ENCODE measurements at regions not wholly inside any gene's neighbourhood (a gene's known extent, or its start where the extent isn't known, plus 50 kb on each side); places are given as distances from the start of the nearest gene placed in this dataset.

- DNase-seq (ENCODE audit: low read depth, low spot score) (no peak), ATAC-seq (no peak)
- intact Hi-C loops (cut with micrococcal nuclease; ENCODE audit: unreplicated experiment) (no loop called here), in situ Hi-C loops (cut with HindIII; ENCODE audit: low pct_unique_long_range_greater_than_20kb, low sequenced_read_pairs) (no loop called here)
- POLR2A ChIA-PET: no interaction called here
- Histone ChIP-seq H3K36me3 (ENCODE audit: control insufficient read depth, insufficient read depth, low read length) (no peaks in the 10 kb centered on the region), H3K27me3 (ENCODE audit: control insufficient read depth, insufficient read depth, low read length) (no peaks in the 10 kb centered on the region), H3K27ac (ENCODE audit: low read length) (no peak overlapping the region), H3K4me1 (ENCODE audit: control insufficient read depth, insufficient read depth, low read length) (no peaks in the 10 kb centered on the region), H3K9me3 (ENCODE audit: control insufficient read depth, insufficient read depth, low read depth, low read length) (no peaks in the 10 kb centered on the region), H3K4me3 (ENCODE audit: low read depth in 2 of 2, low read length in 2 of 2) (no peak overlapping the region)
- no peak for TF ChIP-seq SIN3A (IDR thresholded peaks at IDR 0.05; ENCODE audit: borderline replicate concordance, insufficient read depth, low read depth, low read length)
- no peak for TF ChIP-seq TCF7L2 (IDR thresholded peaks at IDR 0.05; ENCODE audit: low read depth, low read length)
- no peak for TF ChIP-seq POLR2AphosphoS5 (IDR thresholded peaks at IDR 0.05; ENCODE audit: low read depth, low read length)
- TF ChIP-seq, protein P1, sequence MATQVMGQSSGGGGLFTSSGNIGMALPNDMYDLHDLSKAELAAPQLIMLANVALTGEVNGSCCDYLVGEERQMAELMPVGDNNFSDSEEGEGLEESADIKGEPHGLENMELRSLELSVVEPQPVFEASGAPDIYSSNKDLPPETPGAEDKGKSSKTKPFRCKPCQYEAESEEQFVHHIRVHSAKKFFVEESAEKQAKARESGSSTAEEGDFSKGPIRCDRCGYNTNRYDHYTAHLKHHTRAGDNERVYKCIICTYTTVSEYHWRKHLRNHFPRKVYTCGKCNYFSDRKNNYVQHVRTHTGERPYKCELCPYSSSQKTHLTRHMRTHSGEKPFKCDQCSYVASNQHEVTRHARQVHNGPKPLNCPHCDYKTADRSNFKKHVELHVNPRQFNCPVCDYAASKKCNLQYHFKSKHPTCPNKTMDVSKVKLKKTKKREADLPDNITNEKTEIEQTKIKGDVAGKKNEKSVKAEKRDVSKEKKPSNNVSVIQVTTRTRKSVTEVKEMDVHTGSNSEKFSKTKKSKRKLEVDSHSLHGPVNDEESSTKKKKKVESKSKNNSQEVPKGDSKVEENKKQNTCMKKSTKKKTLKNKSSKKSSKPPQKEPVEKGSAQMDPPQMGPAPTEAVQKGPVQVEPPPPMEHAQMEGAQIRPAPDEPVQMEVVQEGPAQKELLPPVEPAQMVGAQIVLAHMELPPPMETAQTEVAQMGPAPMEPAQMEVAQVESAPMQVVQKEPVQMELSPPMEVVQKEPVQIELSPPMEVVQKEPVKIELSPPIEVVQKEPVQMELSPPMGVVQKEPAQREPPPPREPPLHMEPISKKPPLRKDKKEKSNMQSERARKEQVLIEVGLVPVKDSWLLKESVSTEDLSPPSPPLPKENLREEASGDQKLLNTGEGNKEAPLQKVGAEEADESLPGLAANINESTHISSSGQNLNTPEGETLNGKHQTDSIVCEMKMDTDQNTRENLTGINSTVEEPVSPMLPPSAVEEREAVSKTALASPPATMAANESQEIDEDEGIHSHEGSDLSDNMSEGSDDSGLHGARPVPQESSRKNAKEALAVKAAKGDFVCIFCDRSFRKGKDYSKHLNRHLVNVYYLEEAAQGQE (IDR thresholded peaks at IDR 0.05; ENCODE audit: insufficient read depth in 1 of 2, low read depth in 2 of 2, low read length in 1 of 2): no peak
- TF ChIP-seq, protein P2, sequence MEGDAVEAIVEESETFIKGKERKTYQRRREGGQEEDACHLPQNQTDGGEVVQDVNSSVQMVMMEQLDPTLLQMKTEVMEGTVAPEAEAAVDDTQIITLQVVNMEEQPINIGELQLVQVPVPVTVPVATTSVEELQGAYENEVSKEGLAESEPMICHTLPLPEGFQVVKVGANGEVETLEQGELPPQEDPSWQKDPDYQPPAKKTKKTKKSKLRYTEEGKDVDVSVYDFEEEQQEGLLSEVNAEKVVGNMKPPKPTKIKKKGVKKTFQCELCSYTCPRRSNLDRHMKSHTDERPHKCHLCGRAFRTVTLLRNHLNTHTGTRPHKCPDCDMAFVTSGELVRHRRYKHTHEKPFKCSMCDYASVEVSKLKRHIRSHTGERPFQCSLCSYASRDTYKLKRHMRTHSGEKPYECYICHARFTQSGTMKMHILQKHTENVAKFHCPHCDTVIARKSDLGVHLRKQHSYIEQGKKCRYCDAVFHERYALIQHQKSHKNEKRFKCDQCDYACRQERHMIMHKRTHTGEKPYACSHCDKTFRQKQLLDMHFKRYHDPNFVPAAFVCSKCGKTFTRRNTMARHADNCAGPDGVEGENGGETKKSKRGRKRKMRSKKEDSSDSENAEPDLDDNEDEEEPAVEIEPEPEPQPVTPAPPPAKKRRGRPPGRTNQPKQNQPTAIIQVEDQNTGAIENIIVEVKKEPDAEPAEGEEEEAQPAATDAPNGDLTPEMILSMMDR (IDR thresholded peaks at IDR 0.05): no peak
- CTCF ChIA-PET: no interaction called here
- no TSS peak for BruUV-seq (replicated peaks)
These were observed 388.4 kb upstream of the DDI1 start for GRCh38 chr11:103648054-103648453.

DNA sequence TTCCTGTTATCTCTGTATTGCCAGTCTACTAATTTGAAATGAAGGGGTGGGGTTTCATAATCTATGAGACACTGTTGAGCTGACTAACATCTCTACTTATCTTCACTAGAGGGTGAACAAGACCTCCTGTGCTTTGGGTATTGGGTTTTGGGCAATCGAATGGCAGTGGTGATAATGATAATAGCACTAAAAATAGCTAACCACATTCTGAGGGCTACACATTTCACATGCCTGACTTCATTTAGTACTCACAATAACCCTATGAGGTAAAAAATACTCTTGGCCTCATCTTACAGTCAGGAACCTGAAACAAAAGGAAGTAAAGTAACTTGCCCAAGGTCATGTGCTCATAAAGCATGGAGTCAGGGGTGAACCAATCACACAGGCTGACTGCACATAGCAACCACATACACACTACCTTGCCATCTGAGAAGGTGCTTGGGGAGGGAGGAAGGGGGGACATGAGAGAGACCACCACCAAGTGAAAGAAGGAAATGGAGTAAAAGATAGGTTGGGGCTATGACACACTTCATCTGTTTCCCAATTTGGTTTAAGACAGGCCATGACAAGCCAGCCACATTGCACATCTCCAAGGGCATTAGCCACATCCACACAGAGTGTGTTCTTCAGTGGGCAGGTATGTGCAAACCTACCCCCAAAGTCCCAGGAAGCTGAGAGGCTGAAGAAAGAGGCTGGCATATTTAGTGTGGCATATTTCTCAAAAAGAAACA lies 387.6 kb upstream of the DDI1 start:
- ATAC-seq (no peak), DNase-seq (ENCODE audit: low read depth, low spot score) (no peak)
- H3K4me3 ChIP-seq (ENCODE audit: low read depth in 2 of 2, low read length in 2 of 2): no peak overlapping the region
- CTCF ChIA-PET: no interaction called here
- in situ Hi-C loops (cut with HindIII; ENCODE audit: low pct_unique_long_range_greater_than_20kb, low sequenced_read_pairs): no loop called here
- no peaks in the 10 kb centered on the region for H3K36me3 ChIP-seq (ENCODE audit: control insufficient read depth, insufficient read depth, low read length)
- POLR2A ChIA-PET: no interaction called here
- no peaks in the 10 kb centered on the region for H3K4me1 ChIP-seq (ENCODE audit: control insufficient read depth, insufficient read depth, low read length)
- H3K27ac ChIP-seq (ENCODE audit: low read length): no peak overlapping the region
- H3K9me3 ChIP-seq (ENCODE audit: control insufficient read depth, insufficient read depth, low read depth, low read length): no peaks in the 10 kb centered on the region
- H3K27me3 ChIP-seq (ENCODE audit: control insufficient read depth, insufficient read depth, low read length): no peaks in the 10 kb centered on the region
- BruUV-seq (replicated peaks): no TSS peak
- no peak for TF ChIP-seq SIN3A (IDR thresholded peaks at IDR 0.05; ENCODE audit: borderline replicate concordance, insufficient read depth, low read depth, low read length)
- TF ChIP-seq POLR2AphosphoS5 (IDR thresholded peaks at IDR 0.05; ENCODE audit: low read depth, low read length): no peak
- TF ChIP-seq, protein P1 (IDR thresholded peaks at IDR 0.05; ENCODE audit: insufficient read depth in 1 of 2, low read depth in 2 of 2, low read length in 1 of 2): no peak
- TF ChIP-seq, protein P2 (IDR thresholded peaks at IDR 0.05): no peak
- no peak for TF ChIP-seq TCF7L2 (IDR thresholded peaks at IDR 0.05; ENCODE audit: low read depth, low read length)
- intact Hi-C loops (cut with micrococcal nuclease; ENCODE audit: unreplicated experiment): no loop called here
